HL-60 (cell line): ENCODE measurements at regions not wholly inside any gene's neighbourhood (a gene's known extent, or its start where the extent isn't known, plus 50 kb on each side); places are given as distances from the start of the nearest gene placed in this dataset.

Experiments
- CTCF ChIP-seq: IDR thresholded peaks from one replicate; pipeline ENCODE4 v1.5.1; 2011; ENCODE audit warnings: low read length, control low read depth, inconsistent platforms; ENCODE audit not compliant: insufficient read depth
- POLR2AphosphoS5 ChIP-seq: IDR thresholded peaks from 2 replicates; pipeline ENCODE4 v1.6.1; 2012; ENCODE audit warnings: low read depth

GRCh38 chr11:30153008-30153407, 77.8 kb upstream of the FSHB start:
- TF ChIP-seq CTCF (no peak), POLR2AphosphoS5 (no peak)
